GM10248 (cell line): ENCODE measurements at regions not wholly inside any gene's neighbourhood (a gene's known extent, or its start where the extent isn't known, plus 50 kb on each side); places are given as distances from the start of the nearest gene placed in this dataset.

ENCODE experiments used
- CTCF ChIA-PET: fragments of 300-600 bp; sonication (Branson Sonifier 250); formaldehyde crosslinking; extraction: SDS; loops from one replicate; lab custom pipeline; 2021; ENCODE audit warnings: antibody characterized with exemption; lab: Yijun Ruan, JAX
- POLR2A ChIA-PET: fragments of 350-650 bp; sonication (Branson Sonifier 250); formaldehyde crosslinking; extraction: SDS; loops from one replicate; lab custom pipeline; 2020; ENCODE audit warnings: antibody characterized with exemption; lab: Yijun Ruan, JAX
- DNase-seq: peaks from one replicate; pipeline ENCODE4 v3.0.0; 2012; ENCODE audit errors: extremely low spot score
- TF ChIP-seq, protein P1 (sequence below): IDR thresholded peaks from 2 replicates; pipeline ENCODE4 v1.5.1; 2012; ENCODE audit warnings: mild to moderate bottlenecking, low read depth; ENCODE audit errors: extremely low read depth, missing control alignments, control extremely low read depth

DNA sequence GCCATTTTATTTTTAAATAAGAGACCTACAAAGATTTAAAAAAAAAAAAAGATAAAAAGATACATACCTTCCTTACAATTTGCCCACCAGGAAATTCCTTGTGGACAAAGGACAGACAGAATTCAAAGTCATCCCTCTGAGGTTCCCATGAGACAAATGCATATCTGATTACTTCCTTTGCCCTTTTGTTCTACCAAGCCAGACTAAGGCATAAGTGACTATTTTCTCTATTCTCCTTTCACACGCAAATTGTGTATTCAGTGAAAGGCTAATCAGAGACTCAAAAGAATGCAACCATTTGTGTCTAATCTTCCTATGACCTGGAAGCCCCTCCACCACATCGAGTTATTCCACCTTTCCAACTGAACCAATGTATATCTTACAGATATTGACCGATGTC, 691.7 kb downstream of the FAM133A start:
- TF ChIP-seq, protein P1, sequence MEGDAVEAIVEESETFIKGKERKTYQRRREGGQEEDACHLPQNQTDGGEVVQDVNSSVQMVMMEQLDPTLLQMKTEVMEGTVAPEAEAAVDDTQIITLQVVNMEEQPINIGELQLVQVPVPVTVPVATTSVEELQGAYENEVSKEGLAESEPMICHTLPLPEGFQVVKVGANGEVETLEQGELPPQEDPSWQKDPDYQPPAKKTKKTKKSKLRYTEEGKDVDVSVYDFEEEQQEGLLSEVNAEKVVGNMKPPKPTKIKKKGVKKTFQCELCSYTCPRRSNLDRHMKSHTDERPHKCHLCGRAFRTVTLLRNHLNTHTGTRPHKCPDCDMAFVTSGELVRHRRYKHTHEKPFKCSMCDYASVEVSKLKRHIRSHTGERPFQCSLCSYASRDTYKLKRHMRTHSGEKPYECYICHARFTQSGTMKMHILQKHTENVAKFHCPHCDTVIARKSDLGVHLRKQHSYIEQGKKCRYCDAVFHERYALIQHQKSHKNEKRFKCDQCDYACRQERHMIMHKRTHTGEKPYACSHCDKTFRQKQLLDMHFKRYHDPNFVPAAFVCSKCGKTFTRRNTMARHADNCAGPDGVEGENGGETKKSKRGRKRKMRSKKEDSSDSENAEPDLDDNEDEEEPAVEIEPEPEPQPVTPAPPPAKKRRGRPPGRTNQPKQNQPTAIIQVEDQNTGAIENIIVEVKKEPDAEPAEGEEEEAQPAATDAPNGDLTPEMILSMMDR = no peak

DNA sequence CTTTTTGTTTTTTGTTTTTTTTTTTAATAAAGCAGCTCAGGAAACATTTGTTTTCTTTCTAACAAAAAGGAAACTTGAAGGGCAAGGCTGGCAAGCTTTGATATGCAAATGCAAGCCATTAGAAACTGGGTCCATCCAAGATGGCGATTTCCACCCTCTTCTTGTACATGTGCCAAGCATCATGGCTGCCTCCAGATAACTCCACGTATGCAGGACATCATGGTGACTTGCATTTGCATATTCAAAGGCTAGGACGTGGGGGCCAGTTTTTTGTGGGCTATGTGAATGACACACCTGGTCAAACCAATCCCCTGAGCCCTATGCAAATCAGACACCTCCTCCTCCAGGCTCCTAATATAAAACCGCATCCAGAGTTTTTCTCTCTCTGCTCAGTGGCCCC, 692.6 kb downstream of the FAM133A start:
- POLR2A ChIA-PET = no interaction called here
- TF ChIP-seq, protein P1 = no peak
- CTCF ChIA-PET = no interaction called here
- DNase-seq = no peak

More for the DNA sequence above, 691.7 kb downstream of the FAM133A start:
- DNase-seq = no peak
- ChIA-PET CTCF (no interaction called here), POLR2A (no interaction called here)

GRCh38 chrX:94389044-94389443, 715.0 kb downstream of the FAM133A start:
- DNase-seq = no peak
- ChIA-PET POLR2A (no interaction called here), CTCF (interaction anchor here (0.8 kb wide), 1 partner anchor 34 kb away, joined by 3 read pairs; no protein-coding TSS in a partner anchor)
- TF ChIP-seq, protein P1 = no peak

- CTCF ChIA-PET = no interaction called here
- POLR2A ChIA-PET = no interaction called here
- TF ChIP-seq, protein P1 = no peak
- DNase-seq = peak; percentile 2
Measured at GRCh38 chrX:94400488-94400887, 726.5 kb downstream of the FAM133A start.

DNA sequence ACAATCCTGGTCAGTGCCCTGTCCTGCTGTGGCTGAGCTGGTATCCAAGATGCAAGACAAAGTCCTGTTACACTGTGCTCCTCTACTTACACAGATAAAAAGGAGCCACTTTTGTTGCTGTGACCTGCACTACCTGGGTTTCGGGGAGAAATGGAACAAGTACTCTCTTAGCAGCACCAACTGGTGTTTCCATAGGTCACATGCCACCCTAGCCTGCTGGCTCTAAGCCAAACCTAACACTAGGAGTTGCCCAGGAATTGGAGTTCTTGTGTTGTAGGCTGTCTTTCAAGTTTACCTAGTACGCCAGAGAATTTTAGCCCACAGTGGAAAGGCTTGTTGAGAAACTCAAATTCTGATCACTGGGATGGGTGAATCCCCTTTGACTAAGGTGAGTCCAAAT, 727.4 kb downstream of the FAM133A start:
- POLR2A ChIA-PET = no interaction called here
- CTCF ChIA-PET = no interaction called here
- TF ChIP-seq, protein P1 = no peak
- no peak for DNase-seq

DNA sequence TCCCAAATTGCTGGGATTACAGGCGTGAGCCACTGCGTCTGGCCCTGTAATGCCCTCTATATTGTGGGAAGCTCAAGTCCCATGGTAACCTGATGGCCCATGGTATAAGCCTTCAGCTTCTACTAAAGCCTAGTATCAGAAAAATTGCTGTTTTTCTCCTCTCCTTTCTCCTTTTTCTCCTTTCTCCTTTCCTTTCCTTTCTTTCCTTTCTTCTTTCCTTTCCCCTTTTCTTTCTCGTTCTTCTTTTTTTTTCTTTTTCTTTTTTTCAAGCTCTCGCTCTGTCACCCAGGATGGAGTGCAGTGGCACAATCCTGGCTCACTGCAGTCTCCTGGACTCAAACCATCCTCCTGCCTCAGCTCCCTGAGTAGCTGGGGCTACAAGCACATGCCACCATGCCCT, 740.7 kb downstream of the FAM133A start:
- CTCF ChIA-PET = interaction anchor here (1.7 kb wide), 1 partner anchor 13 kb away, joined by 6 read pairs; no protein-coding TSS in a partner anchor
- POLR2A ChIA-PET = no interaction called here
- TF ChIP-seq, protein P1 = no peak
- DNase-seq = no peak
